HG02981 (cell line): ENCODE measurements at regions not wholly inside any gene's neighbourhood (a gene's known extent, or its start where the extent isn't known, plus 50 kb on each side); places are given as distances from the start of the nearest gene placed in this dataset.

Experiments
- ATAC-seq: cut with Tn5 transposase; IDR thresholded peaks from one replicate; pipeline ENCODE4 v1.9.1; 2021; ENCODE audit warnings: mild to moderate bottlenecking, moderate library complexity; ENCODE audit not compliant: unreplicated experiment

DNA sequence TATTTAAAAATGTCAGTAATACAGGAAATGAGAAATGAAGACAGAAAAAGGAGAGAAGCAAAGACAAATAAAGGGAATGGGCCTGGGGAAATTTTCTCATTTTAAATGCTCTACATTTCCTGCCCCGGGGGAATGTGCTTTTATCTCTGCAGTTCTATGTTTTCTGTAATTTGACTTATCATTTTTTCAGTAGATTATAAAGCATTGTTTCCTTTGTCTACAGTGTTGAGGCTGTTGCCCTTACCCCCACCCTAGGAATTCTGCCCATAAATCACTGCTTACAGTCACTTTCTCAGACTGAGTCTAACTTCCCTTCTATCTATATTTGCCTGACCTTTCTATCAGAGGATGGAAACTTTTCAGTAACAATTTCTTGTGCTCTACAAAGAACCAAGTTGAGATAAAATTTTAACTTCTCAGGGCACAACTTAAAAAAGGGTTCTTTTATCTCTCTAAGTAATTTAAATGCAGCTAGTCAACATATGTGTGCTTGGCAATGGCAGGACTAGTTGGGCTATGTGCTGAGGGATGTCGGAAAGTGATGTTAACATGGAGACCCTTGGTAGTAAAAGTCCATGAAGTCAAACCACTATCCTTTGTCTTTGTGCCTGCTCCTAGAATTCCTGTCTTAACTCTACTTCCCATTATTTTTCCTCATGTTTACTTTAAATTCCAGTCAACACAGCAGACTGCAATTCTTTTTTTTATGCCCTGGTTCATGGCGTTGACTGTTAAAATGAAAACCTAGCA is 146.5 kb upstream of the MMADHC start:
- ATAC-seq = no peak

DNA sequence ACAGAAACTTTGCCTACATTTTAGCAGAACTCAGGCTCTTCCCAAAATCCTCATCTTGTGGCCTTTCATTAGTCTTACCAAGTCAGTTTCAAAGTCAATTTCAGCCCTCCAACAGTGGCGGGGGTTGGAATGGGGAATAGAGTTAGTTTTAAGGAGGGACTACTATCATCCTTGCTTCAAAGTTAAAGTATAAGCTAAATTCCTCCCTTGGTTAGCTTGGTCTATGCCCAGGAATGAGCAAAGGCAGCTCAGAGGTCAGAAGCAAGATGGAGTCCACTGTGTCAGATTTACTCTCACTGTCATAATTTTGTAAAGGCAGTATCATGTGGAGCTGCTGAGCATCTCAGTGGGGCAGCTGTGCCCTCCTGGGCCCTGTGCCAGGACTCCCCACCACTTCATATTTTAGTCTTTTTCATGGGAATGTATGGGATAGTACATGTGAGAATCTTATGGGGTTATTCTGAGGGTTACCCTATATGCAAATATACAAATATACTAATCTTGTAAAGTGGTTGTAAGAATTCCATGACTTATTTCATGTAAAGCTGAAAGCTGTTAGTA is 145.2 kb upstream of the MMADHC start:
- ATAC-seq = no peak

DNA sequence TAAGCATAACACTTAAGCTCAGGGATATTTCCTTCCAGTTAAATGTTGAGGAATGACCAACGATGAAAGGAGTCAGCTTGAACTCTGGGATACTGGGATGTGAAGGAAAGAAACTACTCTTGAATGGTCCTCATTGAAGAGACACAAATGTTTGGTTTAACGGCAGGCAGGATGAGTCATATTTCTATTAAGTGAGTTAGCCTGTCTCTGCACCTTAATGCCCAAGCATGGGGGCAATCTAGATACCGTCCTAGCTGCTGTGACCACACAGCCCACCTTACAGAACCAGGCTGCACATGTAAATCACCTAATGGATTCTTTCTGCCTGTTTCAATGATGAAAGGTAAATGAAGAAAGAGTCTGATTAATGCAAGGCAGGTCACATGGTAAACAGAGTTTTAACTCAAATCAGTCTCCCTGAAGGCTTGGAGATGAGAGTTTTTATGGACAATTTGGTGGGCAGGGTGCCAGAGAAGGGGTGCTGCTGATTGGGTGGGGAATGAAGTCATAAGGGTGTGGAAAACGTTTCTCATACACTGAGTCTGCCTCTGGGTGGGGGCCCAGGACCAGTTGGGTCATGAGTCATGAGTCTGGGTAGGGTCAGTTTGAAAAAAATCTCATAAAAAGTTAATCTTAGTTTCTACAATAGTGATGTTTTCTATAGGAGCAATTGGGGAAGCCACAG is 144.6 kb upstream of the MMADHC start:
- ATAC-seq = no peak

DNA sequence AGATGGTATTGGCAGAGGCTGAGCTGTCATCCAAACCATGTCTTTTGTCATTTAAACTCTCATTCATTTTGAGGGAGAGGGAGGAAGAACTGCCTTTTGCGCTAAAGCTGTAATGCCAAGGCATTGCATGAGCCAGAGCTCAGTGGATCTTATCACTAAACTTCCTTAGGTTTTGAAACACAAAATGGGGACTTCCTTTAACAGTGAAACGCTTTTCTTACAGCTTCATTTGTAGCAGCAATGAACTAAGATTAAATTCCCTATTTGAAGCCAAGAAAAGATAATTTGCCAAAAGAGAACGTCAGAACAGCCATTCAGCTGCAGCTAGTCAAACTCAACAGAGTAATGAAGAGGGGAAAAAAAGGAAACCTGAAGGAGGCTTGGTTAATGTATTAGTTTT is 143.5 kb upstream of the MMADHC start:
- no peak for ATAC-seq

DNA sequence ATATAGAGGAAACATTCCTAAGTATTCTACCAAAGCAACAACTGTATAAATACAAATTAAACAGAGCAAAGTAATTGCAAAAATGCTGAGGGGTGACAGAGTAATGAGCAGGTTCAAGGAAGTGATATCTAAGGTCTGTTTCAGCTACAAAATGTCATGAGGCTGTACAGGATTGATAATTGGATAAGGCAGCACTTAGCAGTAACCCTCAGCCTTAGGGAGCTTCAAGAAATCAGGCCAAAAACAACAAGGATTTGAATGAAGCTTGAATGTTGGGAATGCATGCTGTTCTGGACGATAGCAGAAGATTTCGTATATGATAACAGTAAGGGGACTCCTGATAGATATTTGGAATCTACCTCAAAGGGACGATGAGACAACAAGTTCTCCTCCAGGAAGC is 142.0 kb upstream of the MMADHC start:
- no peak for ATAC-seq

DNA sequence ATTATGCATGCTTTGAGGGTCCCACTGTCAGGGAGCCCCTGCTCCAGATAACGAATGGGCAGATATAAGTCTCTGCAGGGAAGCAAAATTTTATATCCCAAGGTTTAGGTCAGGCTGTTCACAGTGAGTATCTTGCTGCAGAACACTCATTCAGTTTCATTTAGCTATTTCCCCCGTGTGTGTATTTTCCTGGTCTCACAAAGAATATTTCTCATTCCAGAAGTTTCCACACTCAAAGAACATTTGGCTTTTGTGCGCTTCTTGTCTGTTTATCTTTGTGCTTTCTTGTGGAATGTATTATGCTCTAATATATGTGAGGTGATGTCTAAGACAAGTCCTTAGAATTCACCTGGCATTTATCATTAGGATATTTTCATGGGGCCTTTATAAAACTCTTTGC is 140.4 kb upstream of the MMADHC start:
- no peak for ATAC-seq

DNA sequence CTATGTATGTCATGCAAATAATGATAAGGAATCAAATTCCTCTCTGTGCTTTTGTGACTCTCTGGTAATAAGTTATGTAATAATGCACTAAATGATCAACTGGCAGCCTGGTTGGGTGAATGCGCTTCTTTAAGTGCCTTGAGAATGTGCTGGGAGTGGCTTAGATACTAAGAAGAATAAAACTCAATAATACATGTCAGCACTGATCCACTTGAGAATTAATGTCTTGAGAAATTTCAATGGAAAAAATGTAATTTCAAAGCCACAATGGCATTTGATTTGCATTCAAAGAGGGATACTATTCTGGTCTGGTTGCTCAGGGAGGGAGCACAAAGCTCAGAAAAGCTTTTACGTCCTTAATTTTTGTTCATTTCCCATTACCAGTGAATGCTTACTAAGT is 137.7 kb upstream of the MMADHC start:
- ATAC-seq = no peak

DNA sequence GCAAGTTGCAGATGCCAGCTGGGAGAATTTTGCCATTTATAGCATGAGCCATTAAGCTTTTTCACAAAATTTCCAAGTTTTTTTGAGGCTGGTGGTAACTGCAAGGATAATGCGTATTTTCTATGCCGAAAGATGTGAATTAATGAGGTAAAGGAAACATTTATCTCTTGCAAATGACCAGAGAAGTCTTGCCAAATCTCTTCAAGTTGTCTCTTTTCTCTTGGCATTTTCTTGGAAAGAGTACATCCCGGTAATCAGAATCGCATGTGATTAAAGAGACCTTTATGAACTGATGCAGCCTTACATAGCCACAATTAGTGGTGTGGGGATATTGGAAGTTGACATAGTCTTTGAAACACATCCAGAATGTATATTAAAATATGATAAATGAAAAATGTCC is 136.5 kb upstream of the MMADHC start:
- no peak for ATAC-seq

DNA sequence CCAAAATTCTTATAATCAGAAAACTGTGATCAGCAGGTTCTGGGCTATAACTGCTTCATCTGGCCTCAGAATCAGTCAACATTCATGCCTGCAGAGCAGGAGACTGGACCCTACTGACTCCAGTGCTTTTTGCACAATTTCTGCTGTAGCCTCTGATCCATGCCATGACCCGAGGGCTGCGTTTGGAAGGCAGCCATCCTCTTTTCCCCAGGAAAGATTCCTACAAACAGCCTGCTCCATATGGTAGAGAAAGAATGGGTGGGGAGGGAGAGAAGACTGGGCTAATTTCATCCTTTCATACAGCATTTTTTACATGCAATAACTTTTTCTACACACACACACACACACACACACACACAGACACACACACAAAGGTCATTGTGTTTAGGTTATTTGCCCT is 133.0 kb upstream of the MMADHC start:
- no peak for ATAC-seq

DNA sequence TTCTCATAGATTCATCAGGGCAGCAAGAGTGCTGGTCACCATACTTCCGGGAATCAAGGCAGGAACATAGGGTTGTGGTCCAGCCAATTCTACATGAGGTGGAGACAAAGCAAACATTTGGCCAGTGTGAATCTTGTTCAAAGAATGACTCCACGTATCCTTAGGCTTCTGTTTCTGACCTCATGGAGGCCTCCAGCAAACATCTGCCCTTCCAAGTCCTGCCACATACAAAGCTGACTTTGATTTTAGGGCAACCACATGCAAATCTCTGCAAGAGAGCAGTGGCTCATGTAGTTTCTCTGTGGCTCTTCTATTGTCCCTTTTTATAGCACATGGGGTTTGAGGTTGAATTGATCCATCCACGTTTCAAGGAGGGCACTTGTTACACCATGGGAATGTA is 132.1 kb upstream of the MMADHC start:
- ATAC-seq = no peak

DNA sequence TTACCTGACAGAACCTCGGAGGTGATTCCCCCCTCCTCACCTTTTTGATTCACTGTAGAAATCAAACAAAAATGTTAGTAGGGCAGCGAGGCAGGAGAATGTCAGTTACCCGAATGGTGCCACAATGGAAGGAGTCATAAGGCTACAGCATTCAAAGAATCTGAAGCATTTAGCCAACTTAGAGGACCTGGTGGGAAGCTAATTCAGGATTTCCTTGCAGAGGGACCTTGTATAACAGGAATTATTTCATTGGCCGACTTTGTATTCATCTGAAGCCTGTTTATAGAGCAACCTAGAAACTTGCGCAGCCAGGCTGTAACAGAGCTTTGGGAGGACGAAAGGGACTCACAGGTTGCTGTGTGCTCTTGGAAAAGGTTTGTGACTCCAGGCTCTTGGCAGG is 129.1 kb upstream of the MMADHC start:
- ATAC-seq = no peak

DNA sequence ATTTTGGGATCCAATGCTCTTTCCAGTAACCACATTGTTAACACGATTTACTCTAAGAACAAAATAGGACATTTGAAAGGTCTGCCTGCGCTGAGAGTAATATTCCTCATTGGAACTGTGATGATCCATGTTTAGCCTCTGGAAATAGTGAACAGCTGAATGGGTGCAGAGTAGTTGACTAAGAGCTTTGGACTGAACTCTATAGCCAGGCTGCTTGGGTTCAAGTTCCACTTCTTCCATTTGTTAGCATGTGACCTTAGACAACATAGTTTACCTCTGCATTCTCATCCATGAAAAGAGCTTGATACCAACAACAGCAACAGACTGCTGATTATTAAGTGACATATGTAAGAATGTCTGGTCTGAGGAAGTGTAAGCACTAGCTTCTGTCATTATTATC is 128.3 kb upstream of the MMADHC start:
- no peak for ATAC-seq

DNA sequence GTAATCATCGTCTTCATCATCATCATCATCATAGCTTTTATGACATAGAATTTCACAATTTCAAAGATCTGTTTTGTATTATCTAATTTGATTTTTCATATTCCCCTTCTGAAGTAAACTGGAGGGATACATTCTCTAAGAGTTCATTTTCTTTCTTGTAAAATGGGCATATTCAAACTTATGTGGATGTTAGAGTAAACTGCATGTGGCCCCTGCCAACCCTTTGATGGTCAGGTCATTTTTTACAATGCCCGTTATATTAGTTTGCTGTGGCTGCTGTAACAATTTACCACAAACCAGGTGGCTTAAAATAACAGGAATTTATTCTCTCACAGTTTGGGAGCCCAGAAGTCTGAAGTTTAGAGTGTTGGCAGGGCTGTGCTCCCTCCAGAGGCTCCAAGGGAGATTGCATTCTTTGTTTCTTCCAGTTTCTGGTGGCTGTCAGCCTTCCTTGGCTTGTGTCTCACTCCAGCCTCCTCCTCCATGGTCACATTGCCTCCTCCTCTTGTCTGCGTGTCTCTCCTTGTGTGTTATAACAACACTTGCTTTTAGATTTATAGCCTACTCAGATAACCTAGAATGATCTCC is 127.5 kb upstream of the MMADHC start:
- ATAC-seq = peak; percentile 59

DNA sequence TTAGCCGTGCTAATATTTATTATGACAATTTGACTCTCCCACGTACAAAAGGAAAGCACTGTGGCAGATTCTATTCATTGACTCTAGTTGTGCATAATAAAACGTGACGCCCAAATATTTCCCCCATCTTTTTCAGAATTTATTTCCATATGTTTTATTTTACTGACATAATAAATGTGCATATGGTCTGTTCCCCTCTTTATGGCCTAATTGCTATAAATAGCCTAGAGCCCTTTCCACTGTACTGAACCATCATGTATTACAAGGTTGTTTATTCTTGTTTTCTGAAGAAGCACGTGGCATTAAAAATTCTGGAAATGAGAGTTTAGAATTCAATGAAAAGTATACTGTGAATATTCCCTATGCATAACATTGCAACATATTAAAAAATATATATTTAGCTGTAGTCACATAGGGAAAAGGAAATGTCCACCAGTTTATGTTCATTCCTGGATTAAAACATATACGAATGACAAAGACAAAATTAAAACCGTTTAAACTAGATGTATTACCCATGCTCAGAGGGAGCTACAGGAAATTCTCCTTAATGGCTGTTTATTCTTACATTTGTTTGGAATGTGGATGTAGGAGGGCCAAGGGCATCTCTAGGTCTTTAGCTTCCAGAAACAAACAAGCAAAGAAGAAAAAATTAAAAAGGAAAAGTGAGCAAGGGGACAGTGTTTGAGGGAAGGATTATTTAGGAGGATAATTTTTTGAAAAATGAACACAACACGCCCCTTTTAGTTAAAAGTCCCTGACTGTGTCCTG is 122.1 kb upstream of the MMADHC start:
- no peak for ATAC-seq

DNA sequence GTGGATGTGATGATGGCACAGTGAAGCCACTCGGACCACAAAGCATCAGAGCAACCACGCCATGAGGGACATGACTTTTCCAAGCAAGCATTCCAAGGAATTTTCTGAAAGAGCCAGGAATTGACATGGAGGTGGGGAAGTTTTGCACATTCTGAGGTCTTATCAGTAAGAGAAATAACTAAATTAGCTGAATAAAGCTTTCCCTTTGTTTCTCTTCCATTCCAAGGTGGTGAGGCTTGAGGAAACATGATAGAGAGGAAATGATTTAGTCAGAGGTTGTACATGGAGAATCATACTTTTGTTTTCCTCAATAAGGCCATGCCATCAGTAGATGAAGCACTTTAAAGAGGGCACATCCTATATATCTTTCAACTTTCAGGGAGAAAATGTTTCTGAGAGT is 115.7 kb upstream of the MMADHC start:
- no peak for ATAC-seq

DNA sequence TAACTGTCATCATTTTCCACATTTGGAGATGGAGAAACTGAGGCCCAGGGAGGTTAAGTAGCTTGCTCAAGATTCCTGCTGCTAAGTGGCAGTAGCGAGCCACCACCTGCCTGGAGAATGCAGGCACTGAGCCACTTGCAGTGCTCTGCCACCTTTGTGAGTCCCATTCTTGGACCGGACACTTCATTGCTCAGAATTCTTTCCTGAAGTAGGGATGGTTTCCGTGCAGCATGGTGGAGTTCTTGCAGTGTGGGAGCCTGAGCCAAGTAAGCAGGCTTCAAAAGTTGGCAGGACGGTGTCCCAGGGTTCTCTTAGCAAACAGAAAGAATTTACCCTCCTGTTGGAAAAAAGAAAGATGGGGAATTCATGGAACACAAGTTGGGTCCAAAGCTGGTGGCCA is 115.0 kb upstream of the MMADHC start:
- no peak for ATAC-seq

DNA sequence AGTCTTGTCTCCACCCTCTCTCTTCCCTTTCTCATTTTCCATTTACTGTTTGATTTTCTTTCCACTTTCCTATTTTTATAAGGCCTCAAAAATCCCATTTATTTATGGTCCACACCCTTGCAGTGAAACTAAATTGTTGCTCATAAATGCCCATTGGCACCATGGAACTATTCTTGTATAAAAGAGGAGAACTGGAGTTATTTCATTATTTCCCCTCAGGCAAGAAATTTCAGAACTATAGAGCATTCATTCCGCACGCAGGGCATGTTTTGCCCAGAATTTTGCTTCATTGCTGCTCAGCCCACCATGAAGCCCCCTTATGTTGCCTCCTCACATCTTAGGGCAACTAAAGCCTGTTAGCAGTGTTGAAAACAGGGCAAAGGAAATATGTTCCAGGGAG is 113.7 kb upstream of the MMADHC start:
- no peak for ATAC-seq

DNA sequence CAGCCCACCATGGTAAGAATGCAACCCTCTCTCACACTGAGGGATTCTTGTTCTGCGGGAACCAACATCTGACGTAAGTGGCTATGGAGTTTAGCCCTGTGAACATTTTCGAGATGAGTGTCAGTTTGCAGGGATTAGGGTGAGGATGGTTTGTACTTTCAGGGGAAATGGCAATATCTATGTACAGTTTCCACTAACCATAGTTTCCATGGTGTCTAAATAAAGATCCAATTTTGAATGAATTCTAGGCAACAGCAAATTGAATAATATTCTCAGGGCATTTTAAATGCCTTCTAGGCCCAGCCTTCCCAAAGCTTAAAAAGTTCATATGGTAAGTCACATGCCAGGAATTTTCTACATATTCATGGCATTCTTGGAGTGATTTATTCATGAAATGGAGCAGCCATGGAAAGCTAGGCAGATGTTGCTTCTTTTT is 105.4 kb upstream of the MMADHC start:
- ATAC-seq = no peak

DNA sequence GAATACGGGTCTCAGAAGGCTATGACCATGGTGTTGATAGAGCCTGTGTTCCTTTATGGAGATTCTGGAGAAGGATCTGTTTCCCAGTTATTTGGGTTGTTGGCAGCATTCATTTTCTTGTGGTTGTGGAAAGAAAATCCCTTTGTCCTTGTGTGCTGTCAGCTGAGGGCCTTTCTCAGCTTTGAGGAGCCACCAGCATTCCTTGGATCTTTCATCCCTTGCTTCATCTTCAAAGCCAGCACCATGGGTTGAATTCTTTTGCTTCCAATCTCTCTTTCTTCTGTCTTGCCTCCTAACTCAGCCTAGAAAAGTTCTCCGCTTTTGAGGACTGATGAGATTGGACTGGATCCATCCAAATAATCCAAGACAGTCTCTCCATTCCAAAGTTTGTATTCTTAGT is 103.2 kb upstream of the MMADHC start:
- no peak for ATAC-seq

DNA sequence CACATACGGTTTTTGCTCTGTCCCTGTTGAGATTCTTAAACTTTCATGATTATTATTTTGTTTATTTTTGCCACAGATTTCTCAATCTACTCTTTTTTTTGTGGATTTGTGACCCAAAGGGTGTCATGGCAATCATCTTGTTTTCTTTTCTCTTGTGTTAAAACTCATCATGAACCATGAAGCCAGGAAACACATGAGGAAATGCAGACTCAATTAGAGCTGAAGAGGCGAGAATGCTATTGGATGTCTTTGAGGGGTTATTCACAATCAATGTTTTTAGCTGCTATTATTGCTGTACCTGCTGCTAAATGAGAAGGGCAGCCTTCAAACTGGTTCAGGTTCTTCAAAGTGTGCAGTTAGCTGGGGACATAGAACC is 99.5 kb upstream of the MMADHC start:
- no peak for ATAC-seq
